ENCODE measurements at regions not wholly inside any gene's neighbourhood (a gene's known extent, or its start where the extent isn't known, plus 50 kb on each side); places are given as distances from the start of the nearest gene placed in this dataset.
"Not testable (repeated sequence)": the region's sequence is repeated elsewhere in the genome, so short reads cannot be mapped to it uniquely, and the experiment has no call there.

GRCh38 chr7:130948822-130949221 lies 214.8 kb upstream of the KLF14 start:
- FAIRE-seq: no peak

- no peak for FAIRE-seq
These were observed 215.5 kb upstream of the KLF14 start for GRCh38 chr7:130949550-130949949.

- no peak for FAIRE-seq
These were observed 216.0 kb upstream of the KLF14 start for GRCh38 chr7:130950054-130950453.

GRCh38 chr7:130950741-130951140 lies 216.7 kb upstream of the KLF14 start:
- FAIRE-seq: no peak

DNA sequence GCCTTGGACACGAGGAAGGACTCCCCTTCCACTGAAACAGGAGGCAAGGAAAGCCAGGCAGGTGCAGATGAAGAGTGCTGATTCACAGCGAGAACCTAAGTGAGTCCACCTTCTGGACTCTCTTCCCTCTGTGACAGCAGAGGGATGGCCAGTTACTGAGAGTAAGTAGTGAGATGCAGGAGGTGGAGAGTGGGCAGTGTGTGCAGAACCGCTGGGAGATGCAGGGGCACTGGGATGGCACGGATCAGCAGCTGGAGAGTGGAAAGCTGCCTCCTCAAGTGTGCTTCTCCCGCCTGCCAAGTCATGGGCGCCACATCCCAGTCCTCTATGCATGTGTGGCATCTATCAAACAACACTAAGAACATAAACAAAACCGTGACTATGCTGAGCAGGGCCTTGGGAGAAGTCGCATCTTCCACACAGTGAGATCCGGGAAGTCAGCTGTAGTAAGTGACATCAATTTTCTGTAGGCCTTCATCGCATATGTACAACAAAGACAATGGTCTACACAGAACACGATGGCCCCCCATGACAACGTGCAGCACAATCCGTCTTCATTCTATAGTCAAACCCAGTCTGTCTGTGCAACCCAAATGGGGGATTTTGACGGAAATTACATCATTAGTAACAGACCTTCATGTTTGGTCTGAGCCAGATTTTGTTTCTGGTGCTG lies 217.4 kb upstream of the KLF14 start:
- no peak for FAIRE-seq

- FAIRE-seq: no peak
These were observed 218.2 kb upstream of the KLF14 start for GRCh38 chr7:130951976-130952876.

- FAIRE-seq: no peak
These were observed 219.2 kb upstream of the KLF14 start for GRCh38 chr7:130953196-130953595.

DNA sequence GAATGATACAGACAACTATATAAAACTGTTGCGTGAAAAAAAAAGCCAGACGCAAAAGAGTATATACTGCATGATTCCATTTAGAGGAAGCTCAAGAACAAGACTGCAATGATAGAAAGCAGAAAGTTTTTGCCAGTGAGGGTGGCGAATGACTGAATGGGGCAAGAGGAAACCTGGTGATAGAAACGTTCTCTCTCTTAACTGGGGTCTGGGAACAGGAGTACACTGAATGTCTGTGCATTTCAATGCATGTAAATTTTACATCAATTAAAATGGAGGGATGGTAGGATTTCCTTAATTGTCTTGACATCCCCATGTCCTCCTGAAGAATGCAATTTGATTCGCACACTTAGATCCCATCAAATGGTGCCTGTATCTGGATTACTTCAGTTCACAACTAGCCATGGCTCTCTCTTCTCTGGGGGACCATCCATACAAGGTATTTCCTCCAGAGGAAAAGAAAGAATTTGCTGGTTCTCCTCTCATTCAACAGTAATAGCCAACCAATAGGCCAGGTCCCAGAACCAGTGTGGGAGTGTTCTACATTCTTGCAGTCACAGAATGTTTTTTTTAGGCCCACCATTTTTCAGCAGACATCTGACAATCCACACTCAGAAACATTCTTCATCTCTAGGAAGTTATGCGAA lies 221.0 kb upstream of the KLF14 start:
- FAIRE-seq: no peak

DNA sequence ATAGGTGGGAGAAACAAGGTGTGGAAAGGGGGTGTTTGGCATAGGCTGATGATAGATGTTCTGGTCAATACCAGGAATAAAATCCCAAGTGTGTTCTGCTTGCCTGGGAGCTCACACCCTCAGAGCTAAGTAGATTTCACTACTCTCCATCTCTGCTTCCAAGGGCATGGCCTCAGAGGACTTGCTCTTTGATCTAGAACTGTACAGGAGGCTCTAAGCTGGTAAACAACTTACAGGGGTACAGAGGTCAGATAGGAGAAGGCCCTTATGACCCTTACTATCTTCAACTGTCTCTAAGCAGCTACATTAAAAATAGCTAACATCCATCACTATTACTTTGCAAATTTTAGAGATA lies 221.5 kb upstream of the KLF14 start:
- FAIRE-seq: no peak

- FAIRE-seq: no peak
These were observed 222.6 kb upstream of the KLF14 start for GRCh38 chr7:130956417-130957136.

- no peak for FAIRE-seq
These were observed 223.1 kb upstream of the KLF14 start for GRCh38 chr7:130957137-130957513.

- FAIRE-seq: not testable (repeated sequence)
These were observed 223.9 kb upstream of the KLF14 start for GRCh38 chr7:130957722-130958435.

- FAIRE-seq: no peak
These were observed 224.8 kb upstream of the KLF14 start for GRCh38 chr7:130958846-130959245.

DNA sequence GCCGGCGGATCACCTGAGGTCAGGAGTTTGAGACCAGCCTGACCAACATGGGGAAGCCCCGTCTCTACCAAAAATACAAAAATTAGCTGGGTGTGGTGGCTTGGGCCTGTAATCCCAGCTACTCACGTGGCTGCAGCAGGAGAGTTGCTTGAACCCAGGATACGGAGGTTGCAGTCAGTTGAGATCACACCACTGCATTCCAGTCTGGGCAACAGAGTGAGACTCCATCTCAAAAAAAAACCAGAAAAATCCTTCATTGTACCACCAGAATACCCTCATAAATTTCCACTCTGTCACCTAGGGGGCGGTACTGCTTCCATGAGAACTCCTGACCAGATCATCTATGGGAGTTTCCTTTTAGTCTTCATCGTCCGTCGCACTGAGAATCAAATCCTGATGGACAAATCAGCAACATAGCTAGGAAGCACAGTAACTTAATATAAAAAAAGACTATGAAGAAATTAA lies 225.8 kb upstream of the KLF14 start:
- no peak for FAIRE-seq

DNA sequence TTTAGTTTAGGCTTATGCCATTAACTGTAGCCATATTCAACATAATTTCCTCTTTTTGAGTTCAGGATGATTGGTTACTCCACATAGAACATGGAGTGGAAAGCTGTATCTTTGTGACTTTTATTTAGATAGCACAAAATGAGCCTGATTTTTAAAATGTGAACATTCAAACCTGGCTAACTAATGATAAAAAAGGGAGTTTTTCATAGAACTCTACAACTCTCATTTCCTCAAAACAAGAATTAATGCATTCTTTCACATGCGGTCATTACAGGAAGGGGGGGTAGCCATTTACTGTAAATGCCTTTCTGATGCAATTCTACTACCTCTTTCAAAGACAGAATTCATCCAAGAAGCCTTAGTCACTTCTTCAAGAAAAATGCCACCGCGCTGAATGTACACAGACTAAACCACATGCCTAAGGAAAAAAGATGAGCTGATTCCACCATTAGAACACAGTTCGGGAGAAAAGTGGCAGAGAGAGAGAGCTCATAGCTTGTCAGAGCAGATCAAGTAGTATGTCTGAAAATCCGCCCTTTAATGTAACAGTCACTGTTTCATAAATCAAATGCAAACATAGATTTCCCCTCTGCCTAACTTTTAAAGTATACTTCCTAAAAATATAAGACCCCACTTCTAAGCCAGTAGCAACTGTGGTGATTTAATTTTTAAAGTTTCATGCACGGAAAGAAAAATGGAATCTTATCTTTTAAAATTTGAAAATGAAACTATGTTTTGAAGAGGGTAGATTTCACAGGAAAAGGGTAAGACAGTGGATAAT lies 226.4 kb upstream of the KLF14 start:
- FAIRE-seq: no peak

GRCh38 chr7:130961128-130961601 lies 227.2 kb upstream of the KLF14 start:
- FAIRE-seq: no peak

DNA sequence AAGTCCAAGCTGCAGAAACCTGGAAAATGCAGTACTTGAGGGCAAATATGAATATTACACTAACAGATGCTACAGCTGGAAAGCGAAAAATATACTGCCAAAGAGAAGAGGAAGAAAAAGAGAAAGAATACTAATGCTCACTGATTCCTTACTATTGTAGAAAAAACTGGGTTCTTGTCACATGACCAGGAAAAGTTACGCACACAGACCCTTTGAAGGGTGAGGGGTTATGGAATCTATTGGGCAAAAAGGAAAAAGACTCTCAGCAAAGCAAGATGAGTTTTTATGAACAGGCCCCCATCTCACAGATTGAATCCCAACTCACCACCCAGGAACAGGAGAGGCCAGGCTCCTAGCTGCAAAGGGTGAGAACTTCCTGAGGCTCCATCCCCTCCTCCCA lies 228.1 kb upstream of the KLF14 start:
- no peak for FAIRE-seq

DNA sequence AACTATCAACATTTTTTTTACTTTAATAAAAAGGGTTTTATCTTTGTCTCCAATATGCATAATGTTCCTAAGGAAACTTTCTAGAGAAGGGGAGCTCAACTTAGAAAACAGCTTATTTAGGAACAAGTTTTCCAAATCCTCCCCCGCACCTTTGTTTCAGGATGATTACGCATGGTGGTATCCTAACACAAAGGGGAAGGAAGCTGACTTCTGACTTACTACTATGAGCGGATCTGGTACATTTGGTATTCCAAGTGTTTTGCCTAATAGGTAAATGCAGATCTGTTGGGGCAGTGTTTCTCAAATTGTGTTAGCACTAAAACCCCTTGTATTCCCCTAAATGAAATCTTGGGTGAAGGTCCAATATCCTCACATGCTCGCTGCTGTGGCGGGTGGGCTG lies 229.3 kb upstream of the KLF14 start:
- FAIRE-seq: no peak

GRCh38 chr7:130965515-130965914 lies 231.5 kb upstream of the KLF14 start:
- FAIRE-seq: no peak

DNA sequence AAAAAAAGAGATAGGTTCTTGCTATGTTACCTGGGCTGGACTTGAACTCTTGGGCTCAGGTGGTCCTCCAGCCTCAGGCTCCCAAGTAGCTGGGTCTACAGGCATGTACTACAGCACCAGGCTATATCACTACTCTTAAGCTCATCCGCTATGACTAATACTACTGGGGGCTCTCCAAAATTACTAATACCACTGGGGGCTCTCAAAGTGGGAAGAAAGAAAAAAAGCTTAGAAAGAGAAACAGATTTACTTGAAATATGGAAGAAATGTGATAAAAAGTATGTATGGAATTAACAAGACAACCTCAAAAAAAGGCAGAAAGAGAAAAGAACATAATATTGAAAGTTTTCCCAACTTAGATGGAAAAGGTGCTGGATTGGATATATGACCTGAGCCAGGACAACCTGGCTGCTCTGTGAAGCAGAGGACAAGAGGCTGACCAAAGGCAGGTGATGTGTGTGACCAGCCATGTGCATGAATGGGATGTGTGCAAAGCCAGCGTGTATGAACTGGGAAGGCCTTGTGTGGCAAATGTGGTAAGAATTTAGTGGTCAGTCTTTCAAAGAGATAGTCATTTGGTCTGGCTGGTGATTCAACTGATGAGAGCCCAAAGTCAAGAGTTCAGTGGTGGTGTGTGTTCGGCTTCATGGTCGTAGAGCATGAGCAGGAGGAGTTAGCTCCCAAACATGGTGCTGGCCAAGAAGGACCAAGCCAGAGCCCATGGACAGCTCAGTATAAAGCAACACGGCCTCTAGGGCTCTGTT lies 232.4 kb upstream of the KLF14 start:
- no peak for FAIRE-seq

DNA sequence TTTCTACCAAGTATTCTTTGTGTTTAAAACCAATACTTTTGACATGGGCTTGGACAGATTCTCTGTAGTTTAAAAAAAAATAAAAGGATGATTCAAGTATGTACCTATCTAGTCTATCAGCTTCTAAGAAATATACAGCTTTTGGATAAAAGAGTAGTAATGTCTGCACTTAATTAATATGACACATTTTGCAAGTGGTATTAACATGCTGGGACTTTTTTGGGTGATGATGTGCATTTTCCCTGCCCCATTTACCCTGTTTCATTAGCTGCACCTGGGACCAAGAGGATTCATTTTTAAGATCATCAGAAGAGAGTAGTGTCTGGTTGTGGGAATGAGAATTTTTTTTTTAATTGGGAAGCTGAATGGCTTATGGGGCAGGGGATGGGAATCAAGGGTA lies 236.2 kb upstream of the KLF14 start:
- no peak for FAIRE-seq
